Keratinocyte (primary cell): ENCODE measurements at regions not wholly inside any gene's neighbourhood (a gene's known extent, or its start where the extent isn't known, plus 50 kb on each side); places are given as distances from the start of the nearest gene placed in this dataset.

ENCODE experiments used
- DNase-seq: peaks from one replicate; pipeline ENCODE4 v3.0.0-alpha.2; 2011; ENCODE audit warnings: low read depth, missing footprints, low spot score
- FAIRE-seq: peaks from 2 replicates; lab custom pipeline; 2011; peaks lifted over from hg19 to GRCh38; lab: Jason Lieb, UNC
- H2AFZ ChIP-seq: 2 replicates; pipeline ENCODE4 v1.6.0; 2012; ENCODE audit warnings: low read length, control low read depth, inconsistent platforms; ENCODE audit not compliant: control insufficient read depth
- H3K27ac ChIP-seq: 2 replicates; pipeline ENCODE4 v1.5.1; 2011; ENCODE audit warnings: low read length; ENCODE audit not compliant: control insufficient read depth, insufficient read depth
- H3K27me3 ChIP-seq: 3 replicates; pipeline ENCODE4 v1.6.0; 2011; ENCODE audit warnings: low read length; ENCODE audit not compliant: control insufficient read depth, insufficient read depth; ENCODE audit errors: extremely low read depth
- H3K36me3 ChIP-seq, 2 experiments: 2 replicates in 1 of 2; 3 replicates in 1 of 2; pipeline ENCODE4 v1.5.1; 2011; ENCODE audit warnings: low read length in 2 of 2, mild to moderate bottlenecking in 1 of 2; ENCODE audit not compliant: control insufficient read depth in 2 of 2, insufficient read depth in 2 of 2; ENCODE audit errors: extremely low read depth in 1 of 2
- H3K4me1 ChIP-seq: 3 replicates; pipeline ENCODE4 v1.5.1; 2011; ENCODE audit warnings: low read length; ENCODE audit not compliant: control insufficient read depth, insufficient read depth; ENCODE audit errors: extremely low read depth
- H3K4me2 ChIP-seq: 3 replicates; pipeline ENCODE4 v1.6.0; 2011; ENCODE audit warnings: low read depth, low read length; ENCODE audit not compliant: control insufficient read depth, insufficient read depth; ENCODE audit errors: extremely low read depth
- H3K4me3 ChIP-seq, 3 experiments: fragments of 200-600 bp in 1 of 3; sonication (generic) in 1 of 3; 2 replicates in 2 of 3; 3 replicates in 1 of 3; pipeline ENCODE4 v1.5.1; 2011 to 2016; ENCODE audit warnings: low read length in 3 of 3, mild to moderate bottlenecking in 3 of 3, control low read depth in 2 of 3, inconsistent platforms in 1 of 3, low read depth in 1 of 3, mixed read lengths in 1 of 3, mixed run types in 1 of 3, moderate library complexity in 1 of 3; ENCODE audit not compliant: control insufficient read depth in 2 of 3, insufficient read depth in 2 of 3; ENCODE audit errors: extremely low read depth in 1 of 3
- H3K79me2 ChIP-seq: 2 replicates; pipeline ENCODE4 v1.6.0; 2012; ENCODE audit warnings: low read length; ENCODE audit not compliant: control insufficient read depth, insufficient read depth
- H3K9ac ChIP-seq: 3 replicates; pipeline ENCODE4 v1.6.0; 2011; ENCODE audit warnings: low read length; ENCODE audit not compliant: control insufficient read depth, insufficient read depth; ENCODE audit errors: extremely low read depth
- H3K9me1 ChIP-seq: 3 replicates; pipeline ENCODE4 v1.6.0; 2011; ENCODE audit warnings: low read length; ENCODE audit not compliant: control insufficient read depth, insufficient read depth; ENCODE audit errors: extremely low read depth
- H3K9me3 ChIP-seq: 2 replicates; pipeline ENCODE4 v1.5.1; 2012; ENCODE audit warnings: low read depth, low read length; ENCODE audit not compliant: control insufficient read depth
- H4K20me1 ChIP-seq: 3 replicates; pipeline ENCODE4 v1.6.0; 2011; ENCODE audit warnings: low read length; ENCODE audit not compliant: control insufficient read depth, insufficient read depth; ENCODE audit errors: extremely low read depth
- CTCF ChIP-seq, 3 experiments: IDR thresholded peaks in 1 of 3; conservative IDR thresholded peaks in 1 of 3; optimal IDR thresholded peaks in 1 of 3; 2 replicates in 2 of 3; 3 replicates in 1 of 3; pipeline versions ENCODE3 to v1.5.1; 2011; ENCODE audit warnings: low read length in 3 of 3, mild to moderate bottlenecking in 3 of 3, moderate library complexity in 2 of 3, control low read depth in 1 of 3, inconsistent platforms in 1 of 3; ENCODE audit not compliant: insufficient read depth in 2 of 3; ENCODE audit errors: extremely low read depth in 1 of 3
- EZH2 ChIP-seq: IDR thresholded peaks from one replicate; pipeline ENCODE4 v1.6.1; 2012; ENCODE audit warnings: inconsistent platforms, mild to moderate bottlenecking, low read length, moderate library complexity
- dilution Hi-C: fragments of 300-500 bp; cut with MboI; formaldehyde crosslinking; loops from one replicate; pipeline ENCODE4 v1.7.0; 2020; ENCODE audit warnings: low sequenced_read_pairs; ENCODE audit not compliant: extremely low pct_ligation_motif_present

DNA sequence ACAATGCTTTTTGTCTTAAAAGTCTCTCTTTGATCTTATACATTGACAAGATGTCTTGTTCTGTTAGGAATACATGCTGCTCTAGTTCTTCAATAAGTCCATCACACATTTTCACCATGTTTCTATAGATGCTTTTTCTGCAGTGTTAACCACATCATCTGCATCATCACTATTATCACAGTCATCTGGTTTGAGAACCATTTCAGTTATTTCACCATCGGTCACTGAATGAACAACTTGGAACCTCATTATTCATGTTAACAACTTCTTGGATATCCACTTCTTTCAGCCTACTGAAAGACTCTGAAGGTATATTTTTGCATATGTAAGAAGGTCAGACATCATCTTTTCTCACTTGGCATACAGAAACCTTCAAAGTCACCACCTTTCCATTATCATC, 975.2 kb downstream of the STIM2 start:
- dilution Hi-C loops: no loop called here
- no peak overlapping the region for H3K4me2 ChIP-seq
- no peaks in the 10 kb centered on the region for H3K9me1 ChIP-seq
- H3K9ac ChIP-seq: no peak overlapping the region
- no peaks in the 10 kb centered on the region for H3K36me3 ChIP-seq
- FAIRE-seq (no peak), DNase-seq (no peak)
- no peak overlapping the region for H3K4me3 ChIP-seq
- no peak overlapping the region for H3K27ac ChIP-seq
- H2AFZ ChIP-seq: no peak overlapping the region
- H4K20me1 ChIP-seq: no peaks in the 10 kb centered on the region
- no peaks in the 10 kb centered on the region for H3K4me1 ChIP-seq
- no peaks in the 10 kb centered on the region for H3K79me2 ChIP-seq
- H3K9me3 ChIP-seq: no peaks in the 10 kb centered on the region
- TF ChIP-seq EZH2 (no peak), CTCF (optimal IDR thresholded peaks at IDR 0.05 in 1 of 3, IDR thresholded peaks at IDR 0.05 in 1 of 3, conservative IDR thresholded peaks at IDR 0.05 in 1 of 3; ENCODE audit: extremely low read depth in 1 of 3, insufficient read depth in 2 of 3, low read length in 3 of 3) (no peak)
- H3K27me3 ChIP-seq: no peaks in the 10 kb centered on the region

DNA sequence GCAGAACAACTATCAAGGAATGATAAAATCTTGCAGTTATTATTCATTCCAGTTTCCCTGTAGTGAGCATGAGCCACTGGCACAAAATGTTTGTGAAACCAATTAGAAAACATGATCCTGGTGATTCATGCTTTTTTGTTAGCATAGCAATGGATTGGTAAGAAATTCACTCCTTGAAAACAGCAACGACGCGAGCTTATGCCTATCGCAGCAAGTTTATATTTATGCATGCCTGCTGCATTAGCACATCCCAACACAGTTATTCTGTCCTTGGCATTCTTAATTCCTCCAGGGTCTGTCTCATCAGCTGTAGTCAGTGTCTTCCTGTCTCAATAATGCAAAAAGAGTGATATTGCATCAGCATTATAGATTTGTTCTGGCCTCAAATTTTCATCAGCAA, 975.9 kb downstream of the STIM2 start:
- no peaks in the 10 kb centered on the region for H3K9me3 ChIP-seq
- H3K27me3 ChIP-seq: no peaks in the 10 kb centered on the region
- H2AFZ ChIP-seq: no peak overlapping the region
- dilution Hi-C loops: no loop called here
- H3K9ac ChIP-seq: no peak overlapping the region
- H3K4me3 ChIP-seq: no peak overlapping the region
- no peak overlapping the region for H3K4me2 ChIP-seq
- DNase-seq: no peak
- no peaks in the 10 kb centered on the region for H3K9me1 ChIP-seq
- no peaks in the 10 kb centered on the region for H3K36me3 ChIP-seq
- H4K20me1 ChIP-seq: no peaks in the 10 kb centered on the region
- no peak overlapping the region for H3K27ac ChIP-seq
- FAIRE-seq: no peak
- TF ChIP-seq EZH2 (no peak), CTCF (optimal IDR thresholded peaks at IDR 0.05 in 1 of 3, IDR thresholded peaks at IDR 0.05 in 1 of 3, conservative IDR thresholded peaks at IDR 0.05 in 1 of 3; ENCODE audit: extremely low read depth in 1 of 3, insufficient read depth in 2 of 3, low read length in 3 of 3) (no peak)
- H3K4me1 ChIP-seq: no peaks in the 10 kb centered on the region
- H3K79me2 ChIP-seq: no peaks in the 10 kb centered on the region
